ENCODE measurements at regions not wholly inside any gene's neighbourhood (a gene's known extent, or its start where the extent isn't known, plus 50 kb on each side); places are given as distances from the start of the nearest gene placed in this dataset.

- TF ChIP-seq EZH2 (IDR thresholded peaks at IDR 0.05; ENCODE audit: borderline replicate concordance, insufficient read depth, low read depth, low read length, poor library complexity, severe bottlenecking) (no peak), CTCF (IDR thresholded peaks at IDR 0.05) (no peak)
- Histone ChIP-seq H3K4me3 (ENCODE audit: control extremely low read depth in 1 of 5, extremely low read depth in 1 of 5, insufficient read depth in 1 of 5, low read depth in 2 of 5, low read length in 4 of 5) (no peak overlapping the region), H3K27me3 (replicated peaks in 1 of 4; ENCODE audit: control extremely low read depth in 1 of 4, control insufficient read depth in 3 of 4, insufficient read depth in 4 of 4, low read length in 3 of 4) (no peaks in the 10 kb centered on the region), H3K9ac (ENCODE audit: low read length) (no peak overlapping the region), H3K4me1 (ENCODE audit: control insufficient read depth in 2 of 2, insufficient read depth in 2 of 2, low read length in 2 of 2) (no peaks in the 10 kb centered on the region), H3K9me3 (ENCODE audit: control extremely low read depth in 1 of 3, control insufficient read depth in 2 of 3, insufficient read depth in 1 of 3, low read length in 2 of 3) (no peaks in the 10 kb centered on the region), H3K27ac (ENCODE audit: low read length in 2 of 2) (no peak overlapping the region), H2AFZ (ENCODE audit: insufficient read depth, low read depth, low read length, poor library complexity, severe bottlenecking) (no peak overlapping the region), H3K36me3 (replicated peaks in 1 of 2; ENCODE audit: control extremely low read depth in 1 of 2, control insufficient read depth in 1 of 2, extremely low read depth in 1 of 2, insufficient read depth in 2 of 2, low read length in 1 of 2) (no peaks in the 10 kb centered on the region), H4K20me1 (ENCODE audit: control insufficient read depth, insufficient read depth, low read length, poor library complexity, severe bottlenecking) (no peaks in the 10 kb centered on the region), H3K79me2 (ENCODE audit: control insufficient read depth, insufficient read depth, low read length) (no peaks in the 10 kb centered on the region), H3K4me2 (replicated peaks; ENCODE audit: low read depth, low read length, poor library complexity, severe bottlenecking) (no peak overlapping the region)
- POLR2A ChIA-PET, result no interaction called here
- no peak for ATAC-seq (ENCODE audit: low read depth)
- no peak for DNase-seq
- Mint-ChIP-seq H3K27ac (no peak overlapping the region), H3K9me3 (ENCODE audit: insufficient read depth) (no peaks in the 10 kb centered on the region), H3K27me3 (peaks cover 16% of the 10 kb centered on the region), H3K4me3 (no peak overlapping the region), H3K4me1 (no peaks in the 10 kb centered on the region)
- CTCF ChIA-PET, result interaction anchor here (0.7 to 0.9 kb wide), 2 partner anchors 61 to 315 kb away, joined by 3 to 4 read pairs; no protein-coding TSS in a partner anchor
- intact Hi-C loops (cut with micrococcal nuclease), result no loop called here
- WGBS (ENCODE audit: insufficient coverage), result no CpG with 5 or more reads among the region's 1 CpG
Measured at GRCh38 chr12:69131077-69131476, 108.3 kb upstream of the CPSF6 start.

- 100% methylated on average over 1 of the region's 2 CpGs for WGBS (ENCODE audit: insufficient coverage)
- Mint-ChIP-seq H3K4me3 (no peak overlapping the region), H3K9me3 (ENCODE audit: insufficient read depth) (no peaks in the 10 kb centered on the region), H3K4me1 (no peaks in the 10 kb centered on the region), H3K27ac (no peak overlapping the region), H3K27me3 (peaks cover 25% of the 10 kb centered on the region)
- intact Hi-C loops (cut with micrococcal nuclease), result no loop called here
- H3K27ac ChIP-seq (ENCODE audit: low read length in 2 of 2), result no peak overlapping the region
- H3K9me3 ChIP-seq (ENCODE audit: control extremely low read depth in 1 of 3, control insufficient read depth in 2 of 3, insufficient read depth in 1 of 3, low read length in 2 of 3), result peaks cover 7 to 21% (median 20%) of the 10 kb centered on the region in 3 donors
- H3K4me2 ChIP-seq (replicated peaks; ENCODE audit: low read depth, low read length, poor library complexity, severe bottlenecking), result no peak overlapping the region
- H3K79me2 ChIP-seq (ENCODE audit: control insufficient read depth, insufficient read depth, low read length), result no peaks in the 10 kb centered on the region
- H3K27me3 ChIP-seq (replicated peaks in 1 of 4; ENCODE audit: control extremely low read depth in 1 of 4, control insufficient read depth in 3 of 4, insufficient read depth in 4 of 4, low read length in 3 of 4), result no peaks in the 10 kb centered on the region
- no peak for TF ChIP-seq CTCF (IDR thresholded peaks at IDR 0.05)
- no peak for TF ChIP-seq EZH2 (IDR thresholded peaks at IDR 0.05; ENCODE audit: borderline replicate concordance, insufficient read depth, low read depth, low read length, poor library complexity, severe bottlenecking)
- no peak overlapping the region for H3K9ac ChIP-seq (ENCODE audit: low read length)
- ChIA-PET CTCF (interaction anchor here (0.6 kb wide), 1 partner anchor 84 kb away, joined by 5 read pairs; no protein-coding TSS in a partner anchor), POLR2A (no interaction called here)
- DNase-seq (no peak), ATAC-seq (ENCODE audit: low read depth) (no peak)
- no peaks in the 10 kb centered on the region for H4K20me1 ChIP-seq (ENCODE audit: control insufficient read depth, insufficient read depth, low read length, poor library complexity, severe bottlenecking)
- no peak overlapping the region for H3K4me3 ChIP-seq (ENCODE audit: control extremely low read depth in 1 of 5, extremely low read depth in 1 of 5, insufficient read depth in 1 of 5, low read depth in 2 of 5, low read length in 4 of 5)
- H2AFZ ChIP-seq (ENCODE audit: insufficient read depth, low read depth, low read length, poor library complexity, severe bottlenecking), result no peak overlapping the region
- no peaks in the 10 kb centered on the region for H3K36me3 ChIP-seq (replicated peaks in 1 of 2; ENCODE audit: control extremely low read depth in 1 of 2, control insufficient read depth in 1 of 2, extremely low read depth in 1 of 2, insufficient read depth in 2 of 2, low read length in 1 of 2)
- no peaks in the 10 kb centered on the region for H3K4me1 ChIP-seq (ENCODE audit: control insufficient read depth in 2 of 2, insufficient read depth in 2 of 2, low read length in 2 of 2)
Measured at GRCh38 chr12:69136931-69137613, 102.3 kb upstream of the CPSF6 start.
